ENCODE measurements at regions not wholly inside any gene's neighbourhood (a gene's known extent, or its start where the extent isn't known, plus 50 kb on each side); places are given as distances from the start of the nearest gene placed in this dataset.

GRCh38 chr6:19668710-19669109, 168.5 kb upstream of the ID4 start:
- Histone ChIP-seq H3K4me3 (no peak overlapping the region), H3K27me3 (no peaks in the 10 kb centered on the region), H3K27ac (peak overlapping the region; percentile 51 to 71), H3K36me3 (no peaks in the 10 kb centered on the region), H3K4me1 (peaks cover 0 to 63% (median 14%) of the 10 kb centered on the region in 4 donors), H3K9me3 (no peaks in the 10 kb centered on the region)
- DNase-seq = no peak
- intact Hi-C loops (cut with DNase I; ENCODE audit: low total_unique reads) = no loop called here
- TF ChIP-seq CTCF (IDR thresholded peaks at IDR 0.05) = no peak

- H3K27me3 ChIP-seq = no peaks in the 10 kb centered on the region
- intact Hi-C loops (cut with DNase I; ENCODE audit: low total_unique reads) = no loop called here
- no peaks in the 10 kb centered on the region for H3K9me3 ChIP-seq
- H3K36me3 ChIP-seq = no peaks in the 10 kb centered on the region
- peak overlapping the region; percentile 51 to 71 for H3K27ac ChIP-seq
- no peak for TF ChIP-seq CTCF (IDR thresholded peaks at IDR 0.05)
- H3K4me1 ChIP-seq = peaks cover 0 to 63% (median 14%) of the 10 kb centered on the region in 4 donors
- DNase-seq = no peak
- H3K4me3 ChIP-seq = no peak overlapping the region
Observed at GRCh38 chr6:19669206-19669605, 168.0 kb upstream of the ID4 start.

GRCh38 chr6:19682859-19683258, 154.3 kb upstream of the ID4 start:
- H3K36me3 ChIP-seq = no peaks in the 10 kb centered on the region
- H3K4me1 ChIP-seq = no peaks in the 10 kb centered on the region
- no peak overlapping the region for H3K4me3 ChIP-seq
- TF ChIP-seq CTCF (IDR thresholded peaks at IDR 0.05) = no peak
- no peaks in the 10 kb centered on the region for H3K9me3 ChIP-seq
- no peaks in the 10 kb centered on the region for H3K27me3 ChIP-seq
- H3K27ac ChIP-seq = no peak overlapping the region
- no peak for DNase-seq
- intact Hi-C loops (cut with DNase I; ENCODE audit: low total_unique reads) = no loop called here

GRCh38 chr6:19690325-19691075, 146.7 kb upstream of the ID4 start:
- TF ChIP-seq CTCF (IDR thresholded peaks at IDR 0.05) = no peak
- H3K4me3 ChIP-seq = no peak overlapping the region
- no peak for DNase-seq
- H3K36me3 ChIP-seq = no peaks in the 10 kb centered on the region
- no peaks in the 10 kb centered on the region for H3K9me3 ChIP-seq
- peak overlapping the region; percentile 73 to 78 for H3K27ac ChIP-seq
- peaks cover 0 to 21% (median 4%) of the 10 kb centered on the region in 4 donors for H3K4me1 ChIP-seq
- intact Hi-C loops (cut with DNase I; ENCODE audit: low total_unique reads) = no loop called here
- H3K27me3 ChIP-seq = no peaks in the 10 kb centered on the region

GRCh38 chr6:19691465-19692167, 145.6 kb upstream of the ID4 start:
- H3K4me1 ChIP-seq = peaks cover 0 to 21% (median 4%) of the 10 kb centered on the region in 4 donors
- TF ChIP-seq CTCF (IDR thresholded peaks at IDR 0.05) = no peak
- H3K9me3 ChIP-seq = no peaks in the 10 kb centered on the region
- H3K4me3 ChIP-seq = peak overlapping the region; percentile 58 to 61
- H3K27me3 ChIP-seq = no peaks in the 10 kb centered on the region
- H3K27ac ChIP-seq = peak overlapping the region; percentile 73 to 78
- peak; percentile 24 to 66 for DNase-seq
- intact Hi-C loops (cut with DNase I; ENCODE audit: low total_unique reads) = no loop called here
- H3K36me3 ChIP-seq = no peaks in the 10 kb centered on the region

All from tibial artery (tissue), 4 donors.